ENCODE measurements at regions not wholly inside any gene's neighbourhood (a gene's known extent, or its start where the extent isn't known, plus 50 kb on each side); places are given as distances from the start of the nearest gene placed in this dataset.
"Not testable (repeated sequence)": the region's sequence is repeated elsewhere in the genome, so short reads cannot be mapped to it uniquely, and the experiment has no call there.

GRCh38 chr21:31819692-31820091 lies 53.1 kb upstream of the HUNK start:
- not testable (repeated sequence) for DNase-seq (ENCODE audit: low read depth)

DNA sequence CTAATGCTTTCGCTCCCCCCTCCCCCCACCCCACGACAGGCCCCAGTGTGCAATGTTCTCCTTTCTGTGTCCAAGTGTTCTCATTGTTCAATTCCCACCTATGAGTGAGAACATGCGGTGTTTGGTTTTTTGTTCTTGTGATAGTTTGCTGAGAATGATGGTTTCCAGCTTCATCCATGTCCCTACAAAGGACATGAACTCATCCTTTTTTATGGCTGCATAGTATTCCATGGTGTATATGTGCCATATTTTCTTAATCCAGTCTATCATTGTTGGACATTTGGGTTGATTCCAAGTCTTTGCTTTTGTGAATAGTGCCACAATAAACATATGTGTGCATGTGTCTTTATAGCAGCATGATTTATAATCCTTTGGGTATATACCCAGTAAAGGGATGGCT lies 58.5 kb upstream of the HUNK start:
- DNase-seq (ENCODE audit: low read depth), result not testable (repeated sequence)

GRCh38 chr21:31813862-31814261 lies 59.0 kb upstream of the HUNK start:
- no peak for DNase-seq (ENCODE audit: low read depth)

- DNase-seq (ENCODE audit: low read depth), result no peak
Observed at GRCh38 chr21:31804008-31804394, 68.8 kb upstream of the HUNK start.

DNA sequence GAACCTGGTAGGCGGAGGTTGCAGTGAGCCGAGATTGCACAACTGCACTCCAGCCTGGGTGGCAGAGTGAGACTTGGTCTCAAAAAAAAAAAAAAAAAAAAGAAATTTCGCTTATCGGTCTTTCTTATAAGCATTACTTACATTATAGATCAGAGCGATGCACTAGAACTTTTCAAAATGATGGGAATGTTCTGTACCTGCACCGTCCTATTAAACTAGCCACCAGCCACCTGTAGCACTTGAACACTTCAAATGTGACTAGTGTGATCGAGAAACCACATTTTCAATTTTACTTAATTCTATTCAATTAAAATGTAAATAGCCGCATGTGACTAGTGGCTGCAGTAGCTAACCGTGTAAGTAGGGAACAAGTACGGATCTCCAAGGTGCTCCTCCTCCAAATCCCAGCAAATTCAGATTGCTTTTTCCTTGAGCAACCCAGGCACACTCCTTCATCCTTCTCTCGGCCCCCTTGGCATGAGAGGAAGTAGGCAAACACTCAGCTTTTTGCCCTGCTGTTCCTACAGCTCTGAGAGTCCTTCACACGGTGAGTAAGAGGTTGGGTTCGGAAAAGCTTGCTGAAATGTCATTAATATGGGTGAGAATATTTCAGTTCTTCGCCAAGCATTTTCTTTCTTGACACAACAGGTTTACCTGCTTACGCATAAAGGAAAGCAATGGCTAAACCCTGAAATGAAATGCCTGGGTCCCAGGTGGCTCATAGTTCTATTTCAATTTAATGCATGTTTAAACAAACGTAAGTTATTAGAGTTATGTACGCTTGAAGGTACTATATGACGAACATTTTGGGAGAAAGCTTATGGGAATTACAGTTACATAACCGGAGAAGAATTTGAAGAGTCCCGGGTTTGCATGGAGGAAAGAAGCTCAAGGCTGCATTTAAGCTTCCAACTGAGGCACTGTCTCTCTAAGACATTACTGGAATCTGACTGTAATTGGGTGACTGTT lies 69.5 kb upstream of the HUNK start:
- no peak for DNase-seq (ENCODE audit: low read depth)

- DNase-seq (ENCODE audit: low read depth), result no peak
Observed at GRCh38 chr21:31802331-31802730, 70.4 kb upstream of the SCAF4 start.

DNA sequence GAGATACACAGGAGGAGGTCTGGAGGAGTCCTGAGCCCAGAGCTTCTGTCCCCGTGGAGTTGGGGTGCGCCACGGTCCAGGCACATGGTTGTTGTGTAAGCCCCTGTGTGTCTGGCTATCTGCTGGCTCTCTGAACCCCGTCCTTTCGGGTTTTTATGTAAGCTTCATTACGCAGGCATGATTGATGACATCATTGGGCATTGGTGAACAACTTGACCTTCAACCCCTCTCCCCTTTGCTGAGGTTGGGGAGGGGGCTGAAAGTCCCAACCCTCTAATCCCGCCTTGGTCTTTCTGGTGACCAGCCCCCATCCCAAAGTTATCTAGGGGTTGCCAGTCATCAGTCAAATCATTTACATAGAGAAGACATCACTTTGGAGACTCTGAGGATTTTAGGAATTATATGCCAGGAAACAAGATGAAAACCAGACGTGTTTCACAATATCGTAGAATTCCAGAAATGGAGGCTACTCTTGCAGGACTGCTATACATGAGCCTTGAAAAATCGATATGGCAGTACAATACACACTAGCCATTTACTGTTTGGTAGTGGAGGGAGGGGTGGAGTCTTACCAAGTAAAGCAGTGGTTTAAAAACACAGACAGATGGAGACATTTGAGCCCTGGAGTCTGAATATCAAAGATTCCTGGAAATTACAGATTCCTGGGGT lies 69.8 kb upstream of the SCAF4 start:
- no peak for DNase-seq (ENCODE audit: low read depth)

GRCh38 chr21:31798842-31799704 lies 67.2 kb upstream of the SCAF4 start:
- no peak for DNase-seq (ENCODE audit: low read depth)

DNA sequence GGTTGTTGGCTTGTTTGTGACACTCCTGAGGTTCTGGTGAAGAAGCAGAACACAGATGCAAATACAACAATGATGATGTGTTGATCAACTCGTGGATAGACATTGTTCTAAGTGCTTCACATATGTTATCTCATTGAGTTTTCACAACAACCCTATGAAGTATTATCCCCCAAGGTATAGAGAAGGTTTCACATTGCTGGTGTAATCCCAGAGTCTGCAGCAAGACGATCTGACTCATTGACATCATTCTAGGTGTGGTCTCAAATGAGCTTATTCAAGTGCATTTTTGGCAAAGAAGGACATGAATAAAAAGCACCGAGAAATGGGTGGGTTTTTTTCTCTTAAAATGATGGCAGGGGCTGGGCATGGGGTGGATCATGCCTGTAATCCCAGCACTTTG lies 64.1 kb upstream of the SCAF4 start:
- DNase-seq (ENCODE audit: low read depth), result no peak

GRCh38 chr21:31790420-31790819 lies 58.5 kb upstream of the SCAF4 start:
- DNase-seq (ENCODE audit: low read depth), result not testable (repeated sequence)

- no peak for DNase-seq (ENCODE audit: low read depth)
Observed at GRCh38 chr21:31788581-31788980, 56.7 kb upstream of the SCAF4 start.

- DNase-seq (ENCODE audit: low read depth), result not testable (repeated sequence)
Observed at GRCh38 chr21:31787691-31788090, 55.8 kb upstream of the SCAF4 start.

DNA sequence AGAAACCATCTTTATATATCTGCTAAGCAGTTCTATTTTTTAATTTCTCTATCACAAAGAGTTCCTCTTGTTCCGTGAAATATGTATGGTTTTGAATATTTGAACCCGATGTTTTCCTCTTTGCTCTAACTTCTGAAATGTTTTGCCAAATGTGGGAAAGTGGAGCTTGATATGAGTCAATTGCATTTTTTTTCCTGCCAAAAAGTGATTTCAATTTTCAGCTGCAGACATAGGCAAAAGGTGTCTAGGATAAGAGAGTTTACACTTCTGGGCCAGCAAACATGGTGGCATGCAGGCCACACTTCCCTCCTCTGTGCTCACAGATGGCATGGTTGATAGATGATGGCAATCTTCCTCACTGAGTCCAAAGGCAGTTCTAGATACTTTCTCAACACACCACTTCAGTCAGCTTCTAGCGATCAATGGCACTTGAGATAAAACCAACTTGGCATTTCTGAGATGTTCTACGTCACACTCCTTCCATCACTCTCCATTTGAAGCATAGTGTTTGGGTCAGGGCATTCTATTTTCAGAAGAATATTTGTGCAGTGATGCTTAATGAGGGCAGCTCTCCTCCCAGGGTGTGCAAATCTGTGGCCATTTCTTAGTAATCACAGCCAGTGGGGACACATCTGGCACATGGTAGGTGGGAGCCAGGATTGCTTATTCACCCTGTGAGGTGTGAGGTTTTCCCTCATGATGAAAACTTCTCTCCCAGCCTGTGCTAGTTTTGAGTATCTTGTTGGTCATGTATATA lies 54.4 kb upstream of the SCAF4 start:
- DNase-seq (ENCODE audit: low read depth), result no peak

GRCh38 chr21:31785237-31786163 lies 53.6 kb upstream of the SCAF4 start:
- peak; percentile 36 for DNase-seq (ENCODE audit: low read depth)

GRCh38 chr21:31781737-31782136 lies 49.8 kb upstream of the SCAF4 start:
- peak; percentile 3 for DNase-seq (ENCODE audit: low read depth)

All from non-pigmented ciliary epithelial cell (primary cell).